ENCODE measurements at regions not wholly inside any gene's neighbourhood (a gene's known extent, or its start where the extent isn't known, plus 50 kb on each side); places are given as distances from the start of the nearest gene placed in this dataset.

- no peak for DNase-seq
- 90 to 93% methylated on average over 2 of the region's 2 CpGs for WGBS, 2 donors
- no peak overlapping the region for H3K27ac ChIP-seq
- H3K9me3 ChIP-seq = no peaks in the 10 kb centered on the region
- TF ChIP-seq CTCF (IDR thresholded peaks at IDR 0.05) (no peak), POLR2A (IDR thresholded peaks at IDR 0.05) (no peak)
- no peaks in the 10 kb centered on the region for H3K27me3 ChIP-seq
- intact Hi-C loops (cut with DNase I; ENCODE audit: low total_unique reads) = no loop called here
- no peak overlapping the region for H3K4me3 ChIP-seq
- no peaks in the 10 kb centered on the region for H3K36me3 ChIP-seq (ENCODE audit: low read depth, missing control alignments)
- H3K4me1 ChIP-seq = no peaks in the 10 kb centered on the region
Measured at GRCh38 chr2:239762106-239762505, 263.0 kb downstream of the NDUFA10 start.

GRCh38 chr2:239760596-239760995 is 264.5 kb downstream of the NDUFA10 start:
- Histone ChIP-seq H3K4me3 (no peak overlapping the region), H3K27me3 (no peaks in the 10 kb centered on the region), H3K27ac (no peak overlapping the region), H3K4me1 (no peaks in the 10 kb centered on the region), H3K36me3 (ENCODE audit: low read depth, missing control alignments) (no peaks in the 10 kb centered on the region), H3K9me3 (no peaks in the 10 kb centered on the region)
- DNase-seq = no peak
- intact Hi-C loops (cut with DNase I; ENCODE audit: low total_unique reads) = no loop called here
- 93 to 96% methylated on average over 3 to 6 of the region's 6 CpGs for WGBS, 2 donors
- TF ChIP-seq POLR2A (IDR thresholded peaks at IDR 0.05) = no peak
- TF ChIP-seq CTCF (IDR thresholded peaks at IDR 0.05) = no peak

GRCh38 chr2:239758279-239758877 is 266.8 kb downstream of the NDUFA10 start:
- Histone ChIP-seq H3K27me3 (no peaks in the 10 kb centered on the region), H3K4me1 (no peaks in the 10 kb centered on the region), H3K9me3 (no peaks in the 10 kb centered on the region), H3K4me3 (no peak overlapping the region), H3K36me3 (ENCODE audit: low read depth, missing control alignments) (no peaks in the 10 kb centered on the region), H3K27ac (no peak overlapping the region)
- WGBS, 2 donors = 72 to 93% methylated on average over 18 of the region's 18 CpGs
- no peak for DNase-seq
- no peak for TF ChIP-seq CTCF (IDR thresholded peaks at IDR 0.05)
- TF ChIP-seq POLR2A (IDR thresholded peaks at IDR 0.05) = no peak
- intact Hi-C loops (cut with DNase I; ENCODE audit: low total_unique reads) = no loop called here

- H3K4me3 ChIP-seq = no peak overlapping the region
- no peak overlapping the region for H3K27ac ChIP-seq
- intact Hi-C loops (cut with DNase I; ENCODE audit: low total_unique reads) = no loop called here
- DNase-seq = peak; percentile 33
- H3K27me3 ChIP-seq = no peaks in the 10 kb centered on the region
- H3K36me3 ChIP-seq (ENCODE audit: low read depth, missing control alignments) = no peaks in the 10 kb centered on the region
- TF ChIP-seq POLR2A (IDR thresholded peaks at IDR 0.05) (no peak), CTCF (IDR thresholded peaks at IDR 0.05) (no peak)
- H3K4me1 ChIP-seq = no peaks in the 10 kb centered on the region
- no peaks in the 10 kb centered on the region for H3K9me3 ChIP-seq
- WGBS, 2 donors = 62 to 78% methylated on average over 24 to 31 of the region's 31 CpGs
Measured at GRCh38 chr2:239756790-239757760, 268.1 kb downstream of the NDUFA10 start.

All from testis (tissue), 2 donors.